Brain microvascular endothelial cell (primary cell): ENCODE measurements at regions not wholly inside any gene's neighbourhood (a gene's known extent, or its start where the extent isn't known, plus 50 kb on each side); places are given as distances from the start of the nearest gene placed in this dataset.
"Not testable (repeated sequence)": the region's sequence is repeated elsewhere in the genome, so short reads cannot be mapped to it uniquely, and the experiment has no call there.

Experiments
- DNase-seq: peaks from one replicate; pipeline ENCODE4 v3.0.0-alpha.2; 2020
- H3K27ac ChIP-seq: fragments of 250-450 bp; sonication (Bioruptor Pico); 2 replicates; pipeline ENCODE4 v1.5.1; 2020; ENCODE audit warnings: mild to moderate bottlenecking, moderate library complexity
- H3K27me3 ChIP-seq: fragments of 250-450 bp; sonication (Bioruptor Pico); replicated peaks from 2 replicates; pipeline ENCODE4 v1.5.1; 2020; ENCODE audit warnings: mild to moderate bottlenecking
- H3K36me3 ChIP-seq: fragments of 250-450 bp; sonication (Bioruptor Pico); replicated peaks from 2 replicates; pipeline ENCODE4 v1.5.1; 2020; ENCODE audit warnings: mild to moderate bottlenecking
- H3K4me3 ChIP-seq: 2 replicates; pipeline ENCODE4 v1.5.1; 2011; ENCODE audit warnings: low read depth, mild to moderate bottlenecking, control low read depth, low read length, moderate library complexity
- CTCF ChIP-seq: IDR thresholded peaks from 2 replicates; pipeline ENCODE4 v1.5.1; 2011; ENCODE audit warnings: low read depth, mild to moderate bottlenecking, moderate library complexity, low read length, control low read depth, inconsistent platforms; ENCODE audit errors: missing control alignments
- in situ Hi-C: cut with HindIII; loops from 2 replicates; pipeline ENCODE4 v1.10.0; 2017; ENCODE audit warnings: low sequenced_read_pairs, low pct_ligation_motif_present

GRCh38 chr4:32932156-32932555 is 2212.0 kb downstream of the PCDH7 start:
- H3K27ac ChIP-seq: no peak overlapping the region
- in situ Hi-C loops: no loop called here
- no peak overlapping the region for H3K4me3 ChIP-seq
- H3K27me3 ChIP-seq: no peaks in the 10 kb centered on the region
- DNase-seq: no peak
- TF ChIP-seq CTCF: no peak
- H3K36me3 ChIP-seq: no peaks in the 10 kb centered on the region

DNA sequence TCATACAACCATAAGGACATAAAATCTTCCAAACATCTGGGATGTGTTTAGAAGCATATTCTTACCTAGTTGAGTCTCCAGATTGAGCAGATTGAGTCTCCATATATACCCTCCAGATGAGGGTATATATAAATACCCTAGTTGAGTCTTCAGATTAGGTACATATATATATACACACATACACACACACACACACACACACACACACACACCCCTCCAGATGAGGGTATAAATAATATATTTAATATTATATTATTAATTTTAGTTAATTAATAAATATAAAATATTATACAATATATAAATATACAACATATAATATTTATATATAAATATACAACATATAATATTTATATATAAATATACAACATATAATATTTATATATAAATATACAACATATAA is 2219.1 kb downstream of the PCDH7 start:
- H3K27me3 ChIP-seq, H3K27ac ChIP-seq, DNase-seq, in situ Hi-C loops, H3K36me3 ChIP-seq, H3K4me3 ChIP-seq: not testable (repeated sequence)

- no peak for TF ChIP-seq CTCF
- Histone ChIP-seq H3K36me3 (no peaks in the 10 kb centered on the region), H3K27me3 (no peaks in the 10 kb centered on the region), H3K4me3 (no peak overlapping the region), H3K27ac (no peak overlapping the region)
- in situ Hi-C loops: no loop called here
- no peak for DNase-seq
Observed at GRCh38 chr4:32950866-32951265, 2230.7 kb downstream of the PCDH7 start.

DNA sequence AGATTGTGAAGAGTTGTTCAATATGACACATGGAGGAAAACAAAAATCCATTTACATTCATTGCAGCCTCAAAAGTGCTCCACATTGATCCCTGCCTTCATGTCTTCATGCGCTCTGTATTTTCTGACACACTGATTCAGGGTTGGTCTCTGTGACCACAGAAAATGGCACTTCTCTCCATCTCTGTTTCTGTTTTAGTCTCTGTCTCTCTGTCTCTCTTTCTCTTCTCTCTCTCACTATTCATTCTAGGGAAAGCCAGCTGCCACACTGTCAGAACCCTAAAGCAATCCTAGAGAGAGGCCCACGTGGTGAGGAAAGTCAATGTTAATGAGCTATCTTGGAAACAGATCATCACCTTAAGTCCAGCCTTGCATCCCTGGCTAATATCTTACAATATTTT is 2238.4 kb downstream of the PCDH7 start:
- no peak for TF ChIP-seq CTCF
- Histone ChIP-seq H3K4me3 (no peak overlapping the region), H3K27ac (no peak overlapping the region), H3K36me3 (no peaks in the 10 kb centered on the region), H3K27me3 (no peaks in the 10 kb centered on the region)
- in situ Hi-C loops: no loop called here
- no peak for DNase-seq

GRCh38 chr4:32962100-32962499 is 2241.9 kb downstream of the PCDH7 start:
- no peak overlapping the region for H3K27ac ChIP-seq
- H3K4me3 ChIP-seq: no peak overlapping the region
- no peak for DNase-seq
- TF ChIP-seq CTCF: no peak
- in situ Hi-C loops: no loop called here
- H3K36me3 ChIP-seq: no peaks in the 10 kb centered on the region
- no peaks in the 10 kb centered on the region for H3K27me3 ChIP-seq

DNA sequence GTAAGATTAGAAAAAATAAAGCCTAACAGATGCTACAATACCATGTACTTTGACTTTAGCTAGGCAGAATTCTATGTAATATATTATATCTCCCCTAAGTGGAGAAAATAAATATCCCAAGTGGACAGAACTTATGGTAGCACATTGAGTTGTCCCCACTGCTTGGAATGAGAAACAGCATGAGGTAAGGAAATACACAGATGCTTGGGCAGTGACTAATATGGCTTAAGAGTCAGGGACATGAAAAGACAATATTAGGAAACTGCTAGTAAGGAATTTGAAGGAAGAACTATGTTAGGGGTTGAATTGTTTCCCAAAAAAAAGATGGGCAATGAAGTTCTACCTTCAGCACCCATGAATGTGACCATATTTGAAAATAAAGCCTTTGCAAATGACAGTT is 2265.1 kb downstream of the PCDH7 start:
- H3K36me3 ChIP-seq: no peaks in the 10 kb centered on the region
- H3K27ac ChIP-seq: no peak overlapping the region
- DNase-seq: peak; percentile 20
- no peak overlapping the region for H3K4me3 ChIP-seq
- in situ Hi-C loops: no loop called here
- no peak for TF ChIP-seq CTCF
- no peaks in the 10 kb centered on the region for H3K27me3 ChIP-seq
